K562 (cell line): ENCODE measurements at regions not wholly inside any gene's neighbourhood (a gene's known extent, or its start where the extent isn't known, plus 50 kb on each side); places are given as distances from the start of the nearest gene placed in this dataset.
A peak's percentile ranks its signal among the peaks of the same experiment; 100 is the strongest.

ENCODE experiments used
- ATAC-seq: fragments of 200-7000 bp; cut with Tn5 transposase; 3 replicates; pipeline ENCODE4 v1.9.1; 2020; ENCODE audit warnings: moderate library complexity
- BruUV-seq: library from RNA; stranded (reverse); fragments of 400-500 nt; replicated peaks from 2 replicates; lab custom pipeline; 2021; lab: Mats Ljungman, UMichigan
- CTCF ChIA-PET: fragments of 300-600 bp; formaldehyde crosslinking; extraction: SDS; loops from one replicate; lab custom pipeline; 2021; ENCODE audit warnings: low intra/inter-chr PET ratio; lab: Yijun Ruan, JAX
- POLR2A ChIA-PET: fragments of 300-600, 350-650 bp; sonication (Branson Sonifier 250); formaldehyde crosslinking; extraction: SDS; loops from one replicate; lab custom pipeline; 2021; ENCODE audit warnings: antibody characterized with exemption, inconsistent platforms; lab: Yijun Ruan, JAX
- DNase-seq, 4 experiments: peaks; one replicate each; pipeline versions ENCODE4 v3.0.0 to v3.0.0-alpha.2; 2011 to 2018; ENCODE audit warnings: low spot score in 3 of 4, mixed read lengths in 3 of 4; ENCODE audit errors: extremely low read depth in 1 of 4
- FAIRE-seq: peaks from 2 replicates; lab custom pipeline; 2011; peaks lifted over from hg19 to GRCh38; lab: Jason Lieb, UNC
- H2AFZ ChIP-seq: 2 replicates; pipeline ENCODE4 v1.6.0; 2011; ENCODE audit warnings: low read depth, low read length, control low read depth, inconsistent platforms
- H3K27ac ChIP-seq: fragments of 200-600 bp; 3 replicates; pipeline ENCODE4 v1.8.0; 2011; ENCODE audit warnings: low read depth, mild to moderate bottlenecking, control low read depth, inconsistent platforms, low read length, moderate library complexity, mixed read lengths; ENCODE audit errors: extremely low read depth
- H3K27me3 ChIP-seq, 2 experiments: fragments of 300-600 bp in 1 of 2; 2 replicates in 1 of 2; 3 replicates in 1 of 2; pipeline versions ENCODE4 v1.6.0 to v1.8.0; 2011; ENCODE audit warnings: inconsistent platforms in 2 of 2, low read length in 2 of 2, mild to moderate bottlenecking in 1 of 2, mixed read lengths in 1 of 2, moderate library complexity in 1 of 2; ENCODE audit not compliant: control insufficient read depth in 2 of 2, insufficient read depth in 2 of 2
- H3K36me3 ChIP-seq: fragments of 300-600 bp; 3 replicates; pipeline ENCODE4 v1.8.0; 2011; ENCODE audit warnings: mild to moderate bottlenecking, low read length, inconsistent platforms; ENCODE audit not compliant: control insufficient read depth, insufficient read depth
- H3K4me1 ChIP-seq, 2 experiments: fragments of 200-600 bp in 1 of 2; replicated peaks in 1 of 2; 2 replicates in 1 of 2; 3 replicates in 1 of 2; pipeline versions ENCODE4 v1.5.1 to v1.8.0; 2011; ENCODE audit warnings: inconsistent platforms in 2 of 2, low read length in 2 of 2, mild to moderate bottlenecking in 1 of 2, mixed read lengths in 1 of 2, moderate library complexity in 1 of 2; ENCODE audit not compliant: control insufficient read depth in 2 of 2, insufficient read depth in 2 of 2
- H3K4me2 ChIP-seq: 2 replicates; pipeline ENCODE4 v1.6.1; 2011; ENCODE audit warnings: low read length, control low read depth, inconsistent platforms, mixed read lengths; ENCODE audit not compliant: insufficient read depth
- H3K4me3 ChIP-seq: fragments of 200-600 bp; sonication (generic), shearing (Covaris generic); 2 replicates; pipeline ENCODE4 v1.5.1; 2016; ENCODE audit warnings: control low read depth, inconsistent platforms
- H3K79me2 ChIP-seq: fragments of 200-600 bp; 3 replicates; pipeline ENCODE4 v1.8.0; 2011; ENCODE audit warnings: low read length, inconsistent platforms; ENCODE audit not compliant: control insufficient read depth, insufficient read depth
- H3K9ac ChIP-seq, 2 experiments: 2 replicates each; pipeline versions ENCODE4 v1.6.0 to v1.6.1; 2011; ENCODE audit warnings: low read depth in 2 of 2, low read length in 2 of 2, control low read depth in 1 of 2, inconsistent platforms in 1 of 2, mild to moderate bottlenecking in 1 of 2, mixed read lengths in 1 of 2; ENCODE audit not compliant: insufficient read depth in 1 of 2
- H3K9me1 ChIP-seq: one replicate; pipeline ENCODE4 v1.6.0; 2011; ENCODE audit warnings: inconsistent platforms, mild to moderate bottlenecking, low read length, moderate library complexity; ENCODE audit not compliant: control insufficient read depth, insufficient read depth
- H3K9me3 ChIP-seq: replicated peaks from 2 replicates; pipeline ENCODE4 v1.5.1; 2011; ENCODE audit warnings: low read depth, low read length, inconsistent platforms; ENCODE audit not compliant: control insufficient read depth, insufficient read depth
- H4K20me1 ChIP-seq: replicated peaks from 2 replicates; pipeline ENCODE4 v1.6.1; 2011; ENCODE audit warnings: low read length, inconsistent platforms, mixed read lengths; ENCODE audit not compliant: control insufficient read depth, insufficient read depth
- ETS2 ChIP-seq: IDR thresholded peaks from 2 replicates; pipeline ENCODE4 v1.6.1; 2016; ENCODE audit warnings: borderline replicate concordance, missing genetic modification characterization, mild to moderate bottlenecking, moderate library complexity, missing compliant biosample characterization; ENCODE audit not compliant: poor library complexity, severe bottlenecking
- HCFC1 ChIP-seq: IDR thresholded peaks from 2 replicates; pipeline ENCODE4 v1.6.1; 2012; ENCODE audit warnings: low read depth, low read length, improper control_type of control experiment
- JUND ChIP-seq, 2 experiments: IDR thresholded peaks; 2 replicates in 1 of 2; 3 replicates in 1 of 2; pipeline ENCODE4 v1.6.1; 2011; ENCODE audit warnings: borderline replicate concordance in 2 of 2, low read depth in 2 of 2, low read length in 2 of 2, improper control_type of control experiment in 1 of 2, missing biosample characterization in 1 of 2, missing genetic modification characterization in 1 of 2, missing genetic modification reagents in 1 of 2
- NFRKB ChIP-seq: fragments of 450-650 bp; IDR thresholded peaks from 2 replicates; pipeline ENCODE4 v1.6.1; 2016; ENCODE audit warnings: low read depth
- POLR2A ChIP-seq: fragments of 450-650 bp; conservative IDR thresholded peaks from 2 replicates; pipeline ENCODE4 v1.6.1; 2016
- SIN3B ChIP-seq: fragments of 450-650 bp; IDR thresholded peaks from 2 replicates; pipeline ENCODE4 v1.6.1; 2017; ENCODE audit warnings: low read depth, mild to moderate bottlenecking, moderate library complexity
- SMAD3 ChIP-seq: fragments of 450-650 bp; formaldehyde crosslinking; conservative IDR thresholded peaks from 2 replicates; pipeline ENCODE4 v1.4.0; 2020; ENCODE audit warnings: mild to moderate bottlenecking
- ZNF282 ChIP-seq: sonication (generic); formaldehyde crosslinking; IDR thresholded peaks from 2 replicates; pipeline ENCODE4 v1.8.1; 2023; ENCODE audit warnings: missing genetic modification reagents
- ZNF561 ChIP-seq: fragments of 450-650 bp; formaldehyde crosslinking; conservative IDR thresholded peaks from 2 replicates; pipeline ENCODE4 v1.4.0; 2020; ENCODE audit warnings: mild to moderate bottlenecking, moderate library complexity
- WGBS: fragments of 100-300 bp; shearing (Covaris generic); methylation state at CpG from one replicate; pipeline ENCODE4 v1.1.6; 2016; ENCODE audit warnings: low coverage, mixed read lengths; ENCODE audit not compliant: insufficient coverage; ENCODE audit errors: missing lambda C conversion rate; 5-methylcytosine and 5-hydroxymethylcytosine counted together
- in situ Hi-C: fragments of 300-500 bp; cut with MboI; formaldehyde crosslinking; loops from 4 replicates; pipeline ENCODE4 v1.15.0; 2018; ENCODE audit warnings: inconsistent platforms, mixed read lengths
- intact Hi-C: fragments of 100-400 bp; cut with micrococcal nuclease; formaldehyde crosslinking; loops from 2 replicates; pipeline ENCODE4 v1.14.2; 2022
- TF ChIP-seq, protein P1 (sequence below): fragments of 450-650 bp; IDR thresholded peaks from one replicate; pipeline ENCODE4 v1.6.1; 2018; ENCODE audit warnings: mild to moderate bottlenecking, moderate library complexity; ENCODE audit not compliant: partially characterized antibody
- TF ChIP-seq, protein P2 (sequence below): fragments of 450-650 bp; formaldehyde crosslinking; IDR thresholded peaks from 2 replicates; pipeline ENCODE4 v1.4.0; 2020; ENCODE audit warnings: mild to moderate bottlenecking, mixed read lengths
- TF ChIP-seq, protein P3 (sequence below): fragments of 450-650 bp; IDR thresholded peaks from 2 replicates; pipeline ENCODE4 v1.6.1; 2018; ENCODE audit not compliant: partially characterized antibody
- TF ChIP-seq, protein P4 (sequence below): fragments of 450-650 bp; IDR thresholded peaks from 2 replicates; pipeline ENCODE4 v1.6.1; 2018; ENCODE audit warnings: mild to moderate bottlenecking, low read depth; ENCODE audit not compliant: partially characterized antibody

DNA sequence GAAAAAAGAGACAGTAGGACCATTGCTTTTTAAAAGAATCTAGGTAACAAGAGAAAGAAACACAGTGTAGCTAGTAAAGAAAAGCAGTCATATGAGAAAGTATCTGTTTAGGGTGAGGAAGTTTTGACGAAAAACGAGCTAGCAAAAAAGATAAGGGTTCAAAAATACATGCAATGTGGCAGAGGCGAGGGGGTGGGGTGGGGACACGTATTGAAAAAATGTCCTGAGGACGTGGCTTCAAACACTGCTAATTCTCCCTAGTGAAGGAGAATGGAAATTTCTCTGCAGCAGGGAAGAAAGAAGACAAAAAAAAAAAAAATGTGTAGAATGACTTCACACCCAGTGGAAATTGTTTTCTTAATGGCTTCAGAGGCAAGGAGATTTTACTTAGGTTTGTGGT is 856.4 kb upstream of the INTU start:
- peaks cover 7 to 14% of the 10 kb centered on the region in 2 experiments for H3K4me1 ChIP-seq
- peak overlapping the region; percentile 32 for H3K4me3 ChIP-seq
- no peaks in the 10 kb centered on the region for H3K9me1 ChIP-seq
- intact Hi-C loops (no loop called here), in situ Hi-C loops (no loop called here)
- peak overlapping the region; percentile 34 for H2AFZ ChIP-seq
- peaks cover 7% of the 10 kb centered on the region; the same call in 1 of the 3 replicates for H3K36me3 ChIP-seq
- BruUV-seq, result no TSS peak
- ChIA-PET CTCF (no interaction called here), POLR2A (interaction anchor here (1.6 to 2.1 kb wide), 2 partner anchors 9 to 10 kb away, joined by 3 to 5 read pairs; no protein-coding TSS in a partner anchor)
- peak overlapping the region; percentile 90 for H3K27ac ChIP-seq
- no peaks in the 10 kb centered on the region; the same call in 1 of the 2 replicates for H3K9me3 ChIP-seq
- H3K9ac ChIP-seq, result peak overlapping the region in 1 of 2 experiments; percentile 82; a peak in 2 of 4 replicates
- peak overlapping the region; percentile 61 for H3K4me2 ChIP-seq
- H3K79me2 ChIP-seq, result peaks cover 78% of the 10 kb centered on the region
- DNase-seq, result peak in 2 of 4 experiments; percentile 63 to 79
- 2% methylated on average over 5 of the region's 5 CpGs for WGBS
- peak; percentile 27 for ATAC-seq
- H4K20me1 ChIP-seq, result no peaks in the 10 kb centered on the region
- H3K27me3 ChIP-seq, result no peaks in the 10 kb centered on the region
- FAIRE-seq, result peak; percentile 35
- no peak for TF ChIP-seq ZNF282 (CRISPR knock-in tag)
- peak; percentile 66 for TF ChIP-seq NFRKB
- no peak for TF ChIP-seq SIN3B
- TF ChIP-seq, protein P1, sequence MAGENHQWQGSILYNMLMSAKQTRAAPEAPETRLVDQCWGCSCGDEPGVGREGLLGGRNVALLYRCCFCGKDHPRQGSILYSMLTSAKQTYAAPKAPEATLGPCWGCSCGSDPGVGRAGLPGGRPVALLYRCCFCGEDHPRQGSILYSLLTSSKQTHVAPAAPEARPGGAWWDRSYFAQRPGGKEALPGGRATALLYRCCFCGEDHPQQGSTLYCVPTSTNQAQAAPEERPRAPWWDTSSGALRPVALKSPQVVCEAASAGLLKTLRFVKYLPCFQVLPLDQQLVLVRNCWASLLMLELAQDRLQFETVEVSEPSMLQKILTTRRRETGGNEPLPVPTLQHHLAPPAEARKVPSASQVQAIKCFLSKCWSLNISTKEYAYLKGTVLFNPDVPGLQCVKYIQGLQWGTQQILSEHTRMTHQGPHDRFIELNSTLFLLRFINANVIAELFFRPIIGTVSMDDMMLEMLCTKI, result no peak
- no peak for TF ChIP-seq ETS2 (tag)
- TF ChIP-seq SMAD3, result no peak
- TF ChIP-seq, protein P2, sequence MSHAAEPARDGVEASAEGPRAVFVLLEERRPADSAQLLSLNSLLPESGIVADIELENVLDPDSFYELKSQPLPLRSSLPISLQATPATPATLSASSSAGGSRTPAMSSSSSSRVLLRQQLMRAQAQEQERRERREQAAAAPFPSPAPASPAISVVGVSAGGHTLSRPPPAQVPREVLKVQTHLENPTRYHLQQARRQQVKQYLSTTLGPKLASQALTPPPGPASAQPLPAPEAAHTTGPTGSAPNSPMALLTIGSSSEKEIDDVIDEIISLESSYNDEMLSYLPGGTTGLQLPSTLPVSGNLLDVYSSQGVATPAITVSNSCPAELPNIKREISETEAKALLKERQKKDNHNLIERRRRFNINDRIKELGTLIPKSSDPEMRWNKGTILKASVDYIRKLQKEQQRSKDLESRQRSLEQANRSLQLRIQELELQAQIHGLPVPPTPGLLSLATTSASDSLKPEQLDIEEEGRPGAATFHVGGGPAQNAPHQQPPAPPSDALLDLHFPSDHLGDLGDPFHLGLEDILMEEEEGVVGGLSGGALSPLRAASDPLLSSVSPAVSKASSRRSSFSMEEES, result no peak
- TF ChIP-seq HCFC1, result no peak
- 0 out of 2 replicates have a peak, but pooled peaks have one; percentile 23 for TF ChIP-seq POLR2A
- TF ChIP-seq, protein P3, sequence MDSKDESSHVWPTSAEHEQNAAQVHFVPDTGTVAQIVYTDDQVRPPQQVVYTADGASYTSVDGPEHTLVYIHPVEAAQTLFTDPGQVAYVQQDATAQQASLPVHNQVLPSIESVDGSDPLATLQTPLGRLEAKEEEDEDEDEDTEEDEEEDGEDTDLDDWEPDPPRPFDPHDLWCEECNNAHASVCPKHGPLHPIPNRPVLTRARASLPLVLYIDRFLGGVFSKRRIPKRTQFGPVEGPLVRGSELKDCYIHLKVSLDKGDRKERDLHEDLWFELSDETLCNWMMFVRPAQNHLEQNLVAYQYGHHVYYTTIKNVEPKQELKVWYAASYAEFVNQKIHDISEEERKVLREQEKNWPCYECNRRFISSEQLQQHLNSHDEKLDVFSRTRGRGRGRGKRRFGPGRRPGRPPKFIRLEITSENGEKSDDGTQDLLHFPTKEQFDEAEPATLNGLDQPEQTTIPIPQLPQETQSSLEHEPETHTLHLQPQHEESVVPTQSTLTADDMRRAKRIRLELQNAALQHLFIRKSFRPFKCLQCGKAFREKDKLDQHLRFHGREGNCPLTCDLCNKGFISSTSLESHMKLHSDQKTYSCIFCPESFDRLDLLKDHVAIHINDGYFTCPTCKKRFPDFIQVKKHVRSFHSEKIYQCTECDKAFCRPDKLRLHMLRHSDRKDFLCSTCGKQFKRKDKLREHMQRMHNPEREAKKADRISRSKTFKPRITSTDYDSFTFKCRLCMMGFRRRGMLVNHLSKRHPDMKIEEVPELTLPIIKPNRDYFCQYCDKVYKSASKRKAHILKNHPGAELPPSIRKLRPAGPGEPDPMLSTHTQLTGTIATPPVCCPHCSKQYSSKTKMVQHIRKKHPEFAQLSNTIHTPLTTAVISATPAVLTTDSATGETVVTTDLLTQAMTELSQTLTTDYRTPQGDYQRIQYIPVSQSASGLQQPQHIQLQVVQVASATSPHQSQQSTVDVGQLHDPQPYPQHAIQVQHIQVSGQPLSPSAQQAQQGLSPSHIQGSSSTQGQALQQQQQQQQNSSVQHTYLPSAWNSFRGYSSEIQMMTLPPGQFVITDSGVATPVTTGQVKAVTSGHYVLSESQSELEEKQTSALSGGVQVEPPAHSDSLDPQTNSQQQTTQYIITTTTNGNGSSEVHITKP, result no peak
- TF ChIP-seq ZNF561 (CRISPR knock-in tag), result no peak
- TF ChIP-seq, protein P4, sequence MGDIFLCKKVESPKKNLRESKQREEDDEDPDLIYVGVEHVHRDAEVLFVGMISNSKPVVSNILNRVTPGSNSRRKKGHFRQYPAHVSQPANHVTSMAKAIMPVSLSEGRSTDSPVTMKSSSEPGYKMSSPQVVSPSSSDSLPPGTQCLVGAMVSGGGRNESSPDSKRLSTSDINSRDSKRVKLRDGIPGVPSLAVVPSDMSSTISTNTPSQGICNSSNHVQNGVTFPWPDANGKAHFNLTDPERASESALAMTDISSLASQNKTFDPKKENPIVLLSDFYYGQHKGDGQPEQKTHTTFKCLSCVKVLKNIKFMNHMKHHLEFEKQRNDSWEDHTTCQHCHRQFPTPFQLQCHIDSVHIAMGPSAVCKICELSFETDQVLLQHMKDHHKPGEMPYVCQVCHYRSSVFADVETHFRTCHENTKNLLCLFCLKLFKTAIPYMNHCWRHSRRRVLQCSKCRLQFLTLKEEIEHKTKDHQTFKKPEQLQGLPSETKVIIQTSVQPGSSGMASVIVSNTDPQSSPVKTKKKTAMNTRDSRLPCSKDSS, result no peak
- no peak for TF ChIP-seq JUND (IDR thresholded peaks at IDR 0.05; ENCODE audit: borderline replicate concordance, low read depth, low read length)
- peak; percentile 15; the same call in 1 of the 3 replicates for TF ChIP-seq JUND (tag; IDR thresholded peaks at IDR 0.05; ENCODE audit: borderline replicate concordance, low read depth, low read length)
